HepG2 (cell line): ENCODE measurements at regions not wholly inside any gene's neighbourhood (a gene's known extent, or its start where the extent isn't known, plus 50 kb on each side); places are given as distances from the start of the nearest gene placed in this dataset.

ENCODE experiments used
- MTA1 ChIP-seq: sonication (generic); formaldehyde crosslinking; IDR thresholded peaks from 2 replicates; pipeline ENCODE4 v1.4.0; 2020; ENCODE audit warnings: missing genetic modification reagents, mild to moderate bottlenecking, borderline replicate concordance
- RORA ChIP-seq: sonication (generic); formaldehyde crosslinking; IDR thresholded peaks from 2 replicates; pipeline ENCODE4 v1.5.0; 2020; ENCODE audit warnings: mild to moderate bottlenecking, missing genetic modification reagents, moderate library complexity
- ZNF407 ChIP-seq: sonication (generic); formaldehyde crosslinking; IDR thresholded peaks from one replicate; pipeline ENCODE4 v1.5.1; 2020; ENCODE audit warnings: mild to moderate bottlenecking, missing genetic modification reagents; ENCODE audit errors: not compliant biosample characterization
- TF ChIP-seq, protein P1 (sequence below): sonication (generic); formaldehyde crosslinking; IDR thresholded peaks from 2 replicates; pipeline ENCODE4 v1.5.1; 2020; ENCODE audit warnings: mild to moderate bottlenecking, missing genetic modification reagents

DNA sequence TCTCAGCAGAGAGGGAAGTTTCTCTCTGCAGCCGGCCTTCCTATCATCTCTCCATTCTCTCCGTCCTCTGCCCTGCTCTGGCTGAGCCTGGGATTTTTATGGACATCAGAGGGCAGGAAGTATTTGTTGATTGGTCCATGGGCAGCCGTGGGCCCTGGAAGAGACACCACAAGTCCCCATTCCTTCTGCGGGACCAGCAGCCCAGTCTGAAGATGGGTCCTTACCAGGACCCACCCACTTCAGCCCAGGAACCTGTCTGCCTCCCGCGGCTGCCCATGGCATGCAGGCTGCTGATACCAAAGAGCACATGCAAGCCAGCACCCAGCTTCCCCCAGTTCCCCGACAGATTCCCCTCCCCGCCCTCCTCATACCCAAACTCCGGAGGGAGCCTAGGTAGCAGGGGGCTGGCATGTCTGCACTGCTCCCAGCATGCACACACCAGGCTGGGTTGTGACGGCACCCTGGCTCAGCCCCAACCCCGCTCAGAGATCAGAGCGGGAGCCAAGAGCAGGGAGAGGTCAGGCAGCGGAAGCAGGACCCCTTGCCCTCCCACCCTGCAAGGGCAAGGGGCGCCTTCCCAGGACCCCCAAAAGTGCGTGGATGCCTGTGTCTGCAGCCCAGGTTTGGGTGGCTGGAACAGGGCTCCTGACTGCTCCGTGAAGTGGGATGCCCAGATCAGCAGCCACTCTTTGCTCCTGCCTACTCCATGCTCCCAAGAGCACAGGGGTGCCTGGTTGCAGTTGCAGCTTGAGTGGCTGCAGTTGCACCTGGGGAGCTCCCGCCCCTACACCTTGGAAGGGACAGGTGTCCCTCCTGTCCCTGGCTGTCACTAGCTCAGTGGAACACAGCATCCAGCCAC lies 538.6 kb upstream of the POT1 start (continued):
- TF ChIP-seq ZNF407 (CRISPR knock-in tag) (no peak), RORA (CRISPR knock-in tag) (no peak), MTA1 (CRISPR knock-in tag) (no peak)
- TF ChIP-seq, protein P1, sequence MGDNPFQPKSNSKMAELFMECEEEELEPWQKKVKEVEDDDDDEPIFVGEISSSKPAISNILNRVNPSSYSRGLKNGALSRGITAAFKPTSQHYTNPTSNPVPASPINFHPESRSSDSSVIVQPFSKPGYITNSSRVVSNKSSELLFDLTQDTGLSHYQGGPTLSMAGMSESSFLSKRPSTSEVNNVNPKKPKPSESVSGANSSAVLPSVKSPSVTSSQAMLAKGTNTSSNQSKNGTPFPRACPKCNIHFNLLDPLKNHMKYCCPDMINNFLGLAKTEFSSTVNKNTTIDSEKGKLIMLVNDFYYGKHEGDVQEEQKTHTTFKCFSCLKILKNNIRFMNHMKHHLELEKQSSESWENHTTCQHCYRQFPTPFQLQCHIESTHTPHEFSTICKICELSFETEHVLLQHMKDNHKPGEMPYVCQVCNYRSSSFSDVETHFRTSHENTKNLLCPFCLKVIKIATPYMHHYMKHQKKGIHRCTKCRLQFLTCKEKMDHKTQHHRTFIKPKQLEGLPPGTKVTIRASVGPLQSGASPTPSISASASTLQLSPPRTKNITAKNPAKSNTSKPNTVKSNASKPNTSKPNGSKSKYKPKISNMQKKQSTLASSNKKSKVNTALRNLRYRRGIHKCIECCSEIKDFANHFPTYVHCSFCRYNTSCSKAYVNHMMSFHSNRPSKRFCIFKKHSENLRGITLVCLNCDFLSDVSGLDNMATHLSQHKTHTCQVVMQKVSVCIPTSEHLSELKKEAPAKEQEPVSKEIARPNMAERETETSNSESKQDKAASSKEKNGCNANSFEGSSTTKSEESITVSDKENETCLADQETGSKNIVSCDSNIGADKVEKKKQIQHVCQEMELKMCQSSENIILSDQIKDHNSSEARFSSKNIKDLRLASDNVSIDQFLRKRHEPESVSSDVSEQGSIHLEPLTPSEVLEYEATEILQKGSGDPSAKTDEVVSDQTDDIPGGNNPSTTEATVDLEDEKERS, result no peak
